ENCODE measurements at regions not wholly inside any gene's neighbourhood (a gene's known extent, or its start where the extent isn't known, plus 50 kb on each side); places are given as distances from the start of the nearest gene placed in this dataset.
"Not testable (repeated sequence)": the region's sequence is repeated elsewhere in the genome, so short reads cannot be mapped to it uniquely, and the experiment has no call there.

DNA sequence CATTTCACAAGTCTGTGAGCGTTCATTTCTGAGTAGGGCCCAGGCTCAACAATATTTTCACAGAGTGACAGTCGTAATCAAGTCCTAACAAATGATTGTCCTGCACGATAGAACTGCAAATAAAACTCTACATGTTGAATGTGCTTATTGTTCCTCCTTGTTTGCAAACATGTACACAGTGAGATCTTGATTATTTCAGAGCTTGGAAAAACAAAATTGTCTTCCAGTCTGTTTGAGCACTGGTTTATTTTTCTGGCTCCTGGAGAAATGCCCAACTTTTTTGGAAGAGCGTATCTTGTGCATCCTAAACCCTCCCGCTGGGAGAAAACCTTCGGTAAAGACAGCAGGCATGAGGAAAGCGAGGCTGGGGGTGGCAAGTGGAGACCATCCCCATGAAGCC is 91.1 kb downstream of the TEX36 start:
- Histone ChIP-seq H3K36me3 (ENCODE audit: control insufficient read depth, insufficient read depth, low read length) (no peaks in the 10 kb centered on the region), H3K4me1 (no peaks in the 10 kb centered on the region), H3K27me3 (replicated peaks; ENCODE audit: control insufficient read depth, insufficient read depth, low read length) (no peaks in the 10 kb centered on the region), H3K9me3 (peaks cover 12% of the 10 kb centered on the region), H3K4me3 (ENCODE audit: low read depth, low read length) (no peak overlapping the region)
- Mint-ChIP-seq H3K4me3 (ENCODE audit: unreplicated experiment) (no peak overlapping the region), H3K4me1 (ENCODE audit: low read depth, unreplicated experiment) (no peaks in the 10 kb centered on the region), H3K9me3 (ENCODE audit: unreplicated experiment) (peaks cover 24% of the 10 kb centered on the region), H3K27ac (ENCODE audit: unreplicated experiment) (no peak overlapping the region), H3K27me3 (ENCODE audit: insufficient read depth, unreplicated experiment) (peaks cover 13% of the 10 kb centered on the region), H3K36me3 (ENCODE audit: insufficient read depth, unreplicated experiment) (no peaks in the 10 kb centered on the region)
- DNase-seq, result no peak
- ChIA-PET POLR2A (no interaction called here), CTCF (no interaction called here)
- intact Hi-C loops (cut with micrococcal nuclease; ENCODE audit: unreplicated experiment), result no loop called here
- no TSS peak for BruUV-seq (replicated peaks)
- TF ChIP-seq, protein P1, sequence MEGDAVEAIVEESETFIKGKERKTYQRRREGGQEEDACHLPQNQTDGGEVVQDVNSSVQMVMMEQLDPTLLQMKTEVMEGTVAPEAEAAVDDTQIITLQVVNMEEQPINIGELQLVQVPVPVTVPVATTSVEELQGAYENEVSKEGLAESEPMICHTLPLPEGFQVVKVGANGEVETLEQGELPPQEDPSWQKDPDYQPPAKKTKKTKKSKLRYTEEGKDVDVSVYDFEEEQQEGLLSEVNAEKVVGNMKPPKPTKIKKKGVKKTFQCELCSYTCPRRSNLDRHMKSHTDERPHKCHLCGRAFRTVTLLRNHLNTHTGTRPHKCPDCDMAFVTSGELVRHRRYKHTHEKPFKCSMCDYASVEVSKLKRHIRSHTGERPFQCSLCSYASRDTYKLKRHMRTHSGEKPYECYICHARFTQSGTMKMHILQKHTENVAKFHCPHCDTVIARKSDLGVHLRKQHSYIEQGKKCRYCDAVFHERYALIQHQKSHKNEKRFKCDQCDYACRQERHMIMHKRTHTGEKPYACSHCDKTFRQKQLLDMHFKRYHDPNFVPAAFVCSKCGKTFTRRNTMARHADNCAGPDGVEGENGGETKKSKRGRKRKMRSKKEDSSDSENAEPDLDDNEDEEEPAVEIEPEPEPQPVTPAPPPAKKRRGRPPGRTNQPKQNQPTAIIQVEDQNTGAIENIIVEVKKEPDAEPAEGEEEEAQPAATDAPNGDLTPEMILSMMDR (IDR thresholded peaks at IDR 0.05; ENCODE audit: insufficient read depth in 1 of 2, low read depth in 1 of 2, low read length in 1 of 2, severe bottlenecking in 1 of 2, unreplicated experiment in 1 of 2), result no peak

DNA sequence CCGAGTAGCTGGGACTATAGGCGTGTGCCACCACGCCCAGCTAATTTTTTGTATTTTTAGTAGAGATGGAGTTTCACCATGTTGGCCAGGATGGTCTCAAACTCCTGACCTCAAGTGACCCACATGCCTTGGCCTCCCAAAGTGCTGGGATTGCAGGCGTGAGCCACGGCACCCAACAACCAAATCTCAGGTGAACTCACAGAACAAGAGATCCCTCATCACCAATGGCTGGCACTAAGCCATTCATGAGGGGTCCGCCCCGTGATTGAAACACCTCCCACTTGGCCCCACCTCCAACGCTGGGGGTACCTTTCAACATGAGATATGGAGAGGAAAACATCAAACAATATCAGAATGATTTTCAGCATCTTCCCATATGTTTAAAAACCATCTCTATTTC is 94.2 kb downstream of the TEX36 start:
- H3K27me3 ChIP-seq (replicated peaks; ENCODE audit: control insufficient read depth, insufficient read depth, low read length); DNase-seq; H3K9me3 ChIP-seq; H3K4me3 Mint-ChIP-seq (ENCODE audit: unreplicated experiment); H3K4me1 Mint-ChIP-seq (ENCODE audit: low read depth, unreplicated experiment); BruUV-seq (replicated peaks); POLR2A ChIA-PET; H3K36me3 ChIP-seq (ENCODE audit: control insufficient read depth, insufficient read depth, low read length); H3K4me1 ChIP-seq; intact Hi-C loops (cut with micrococcal nuclease; ENCODE audit: unreplicated experiment); CTCF ChIA-PET; H3K27ac Mint-ChIP-seq (ENCODE audit: unreplicated experiment); H3K36me3 Mint-ChIP-seq (ENCODE audit: insufficient read depth, unreplicated experiment); H3K9me3 Mint-ChIP-seq (ENCODE audit: unreplicated experiment); H3K4me3 ChIP-seq (ENCODE audit: low read depth, low read length): not testable (repeated sequence)
- peaks cover 13% of the 10 kb centered on the region for H3K27me3 Mint-ChIP-seq (ENCODE audit: insufficient read depth, unreplicated experiment)

DNA sequence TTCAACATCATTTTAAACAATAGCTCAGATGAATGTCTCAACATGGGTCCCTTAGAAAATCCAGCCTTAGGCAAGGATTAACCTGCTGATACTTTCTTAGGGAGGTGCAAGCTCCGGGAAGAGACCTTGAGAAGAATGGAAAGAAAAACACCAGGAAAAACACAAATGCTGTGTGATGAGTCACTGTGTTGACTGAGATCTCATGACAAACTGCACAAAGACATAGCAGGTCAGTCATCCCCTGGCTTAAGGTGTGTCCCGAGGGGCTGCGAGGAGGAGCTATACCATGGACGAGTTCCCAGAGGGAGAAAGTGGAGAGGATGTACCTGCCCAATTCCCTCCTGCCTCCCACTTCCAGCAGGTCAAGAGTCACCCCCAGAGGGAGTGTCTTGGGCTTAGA is 98.0 kb downstream of the TEX36 start:
- CTCF ChIA-PET, result no interaction called here
- BruUV-seq (replicated peaks), result no TSS peak
- Mint-ChIP-seq H3K4me1 (ENCODE audit: low read depth, unreplicated experiment) (no peaks in the 10 kb centered on the region), H3K9me3 (ENCODE audit: unreplicated experiment) (no peaks in the 10 kb centered on the region), H3K27ac (ENCODE audit: unreplicated experiment) (no peak overlapping the region), H3K27me3 (ENCODE audit: insufficient read depth, unreplicated experiment) (peaks cover 2% of the 10 kb centered on the region), H3K4me3 (ENCODE audit: unreplicated experiment) (no peak overlapping the region), H3K36me3 (ENCODE audit: insufficient read depth, unreplicated experiment) (no peaks in the 10 kb centered on the region)
- no peak for DNase-seq
- TF ChIP-seq, protein P1 (IDR thresholded peaks at IDR 0.05; ENCODE audit: insufficient read depth in 1 of 2, low read depth in 1 of 2, low read length in 1 of 2, severe bottlenecking in 1 of 2, unreplicated experiment in 1 of 2), result no peak
- no peaks in the 10 kb centered on the region for H3K9me3 ChIP-seq
- no peaks in the 10 kb centered on the region for H3K27me3 ChIP-seq (replicated peaks; ENCODE audit: control insufficient read depth, insufficient read depth, low read length)
- POLR2A ChIA-PET, result no interaction called here
- no peak overlapping the region for H3K4me3 ChIP-seq (ENCODE audit: low read depth, low read length)
- H3K36me3 ChIP-seq (ENCODE audit: control insufficient read depth, insufficient read depth, low read length), result no peaks in the 10 kb centered on the region
- intact Hi-C loops (cut with micrococcal nuclease; ENCODE audit: unreplicated experiment), result no loop called here
- no peaks in the 10 kb centered on the region for H3K4me1 ChIP-seq

DNA sequence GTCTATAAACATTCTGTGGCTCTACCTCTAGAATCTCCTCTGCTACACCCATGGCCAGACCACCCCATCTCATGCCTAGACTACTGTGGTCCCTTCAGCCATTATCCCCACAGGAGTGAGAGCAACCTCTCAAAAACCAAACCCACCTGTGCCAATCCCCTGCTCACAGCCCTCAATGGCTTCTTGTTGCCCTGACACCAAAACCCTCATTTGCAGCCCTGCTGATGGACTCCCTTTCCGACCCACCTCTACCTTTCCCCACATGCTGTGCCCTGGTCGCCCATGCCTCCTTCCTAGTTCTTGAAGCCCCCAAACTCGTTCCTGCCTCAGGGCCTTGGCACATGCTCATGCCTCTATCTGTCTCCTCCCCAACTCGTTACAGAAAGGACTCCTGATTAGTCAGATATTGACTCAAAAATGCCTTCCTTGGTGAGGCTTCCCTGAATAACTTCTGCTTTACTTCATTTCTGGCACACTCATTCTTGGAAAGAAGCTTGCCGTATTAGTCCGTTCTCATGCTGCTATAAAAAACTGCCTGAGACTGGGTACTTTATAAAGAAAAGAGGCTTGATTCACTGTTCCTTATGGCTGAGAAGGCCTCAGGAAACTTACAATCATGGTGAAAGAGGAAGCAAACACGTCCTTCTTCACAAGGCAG is 104.2 kb downstream of the TEX36 start:
- Mint-ChIP-seq H3K9me3 (ENCODE audit: unreplicated experiment) (no peaks in the 10 kb centered on the region), H3K4me1 (ENCODE audit: low read depth, unreplicated experiment) (no peaks in the 10 kb centered on the region), H3K4me3 (ENCODE audit: unreplicated experiment) (no peak overlapping the region), H3K36me3 (ENCODE audit: insufficient read depth, unreplicated experiment) (no peaks in the 10 kb centered on the region), H3K27ac (ENCODE audit: unreplicated experiment) (no peak overlapping the region), H3K27me3 (ENCODE audit: insufficient read depth, unreplicated experiment) (peaks cover 6% of the 10 kb centered on the region)
- Histone ChIP-seq H3K27me3 (replicated peaks; ENCODE audit: control insufficient read depth, insufficient read depth, low read length) (no peaks in the 10 kb centered on the region), H3K4me1 (no peaks in the 10 kb centered on the region), H3K4me3 (ENCODE audit: low read depth, low read length) (no peak overlapping the region), H3K36me3 (ENCODE audit: control insufficient read depth, insufficient read depth, low read length) (no peaks in the 10 kb centered on the region), H3K9me3 (no peaks in the 10 kb centered on the region; the same call in 1 of the 2 replicates)
- TF ChIP-seq, protein P1 (IDR thresholded peaks at IDR 0.05; ENCODE audit: insufficient read depth in 1 of 2, low read depth in 1 of 2, low read length in 1 of 2, severe bottlenecking in 1 of 2, unreplicated experiment in 1 of 2), result no peak
- BruUV-seq (replicated peaks), result no TSS peak
- ChIA-PET POLR2A (no interaction called here), CTCF (interaction anchor here (0.5 kb wide), 1 partner anchor 184 kb away, joined by 4 read pairs; no protein-coding TSS in a partner anchor)
- intact Hi-C loops (cut with micrococcal nuclease; ENCODE audit: unreplicated experiment), result no loop called here
- DNase-seq, result no peak
